Ascending aorta (tissue), 2 donors: ENCODE measurements at regions not wholly inside any gene's neighbourhood (a gene's known extent, or its start where the extent isn't known, plus 50 kb on each side); places are given as distances from the start of the nearest gene placed in this dataset.
"Not testable (repeated sequence)": the region's sequence is repeated elsewhere in the genome, so short reads cannot be mapped to it uniquely, and the experiment has no call there.

Experiments
- DNase-seq, 2 donors: peaks; one replicate each; pipeline ENCODE4 v3.0.0-alpha.2; 2019; ENCODE audit warnings: low spot score in 2 of 2
- H3K27ac ChIP-seq, 2 donors: fragments of 200-600 bp; sonication (generic); one replicate each; pipeline ENCODE4 v1.5.1; 2016 to 2017; ENCODE audit warnings: mild to moderate bottlenecking in 1 of 2
- H3K27me3 ChIP-seq: fragments of 200-600 bp; sonication (generic); one replicate; pipeline ENCODE4 v1.5.1; 2017
- H3K36me3 ChIP-seq, 2 donors: fragments of 200-600 bp; sonication (generic); one replicate each; pipeline ENCODE4 v1.5.1; 2016
- H3K4me1 ChIP-seq, 2 donors: fragments of 200-600 bp; sonication (generic); one replicate each; pipeline ENCODE4 v1.5.1; 2016 to 2017; ENCODE audit warnings: mild to moderate bottlenecking in 1 of 2
- H3K4me3 ChIP-seq, 2 donors: fragments of 200-600 bp; sonication (generic); one replicate each; pipeline ENCODE4 v1.5.1; 2016 to 2017; ENCODE audit warnings: mild to moderate bottlenecking in 1 of 2
- H3K9me3 ChIP-seq, 2 donors: fragments of 200-600 bp; sonication (generic); one replicate each; pipeline ENCODE4 v1.5.1; 2016
- CTCF ChIP-seq, 3 experiments: fragments of 200-600 bp in 2 of 3; fragments of 450-650 bp in 1 of 3; sonication (generic) in 2 of 3; IDR thresholded peaks; one replicate each; pipeline ENCODE4 v1.5.1; 2016 to 2019; ENCODE audit warnings: antibody characterized with exemption in 3 of 3, mild to moderate bottlenecking in 1 of 3, moderate library complexity in 1 of 3
- intact Hi-C: fragments of 100-400 bp; cut with DNase I; formaldehyde crosslinking; loops from one replicate; pipeline ENCODE4 v1.15.1; 2023

DNA sequence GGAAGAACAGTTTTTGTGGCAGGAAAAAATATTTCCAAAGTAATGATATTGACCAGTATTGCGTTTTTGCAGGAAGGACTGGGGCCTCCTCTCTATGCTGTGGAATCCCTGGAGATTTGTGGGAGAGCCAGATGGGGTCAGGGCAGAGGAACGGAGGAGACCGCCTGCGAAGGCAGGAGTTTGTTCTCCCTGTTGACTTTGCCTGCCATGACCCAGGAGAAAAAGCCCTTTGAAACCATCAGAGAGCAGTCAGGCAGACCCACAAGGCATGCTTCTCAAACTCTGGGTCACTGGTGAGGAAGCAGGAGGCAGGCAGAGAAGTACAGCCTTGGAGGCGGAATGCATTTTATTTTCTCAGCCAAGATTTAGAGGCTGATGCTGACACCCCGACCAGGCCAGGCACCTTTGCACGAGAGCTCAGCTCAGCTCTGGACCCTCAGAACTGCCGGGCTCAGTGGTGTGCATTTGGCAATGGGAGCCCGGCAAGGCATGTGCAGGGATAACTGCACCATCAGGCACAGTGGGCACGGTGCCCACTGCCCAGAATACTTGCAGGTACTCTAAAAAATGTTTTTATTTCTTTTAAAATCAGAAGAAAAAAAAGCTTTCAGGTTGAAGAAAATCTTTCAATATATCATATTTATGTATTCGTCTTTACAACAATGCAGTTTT is 410.4 kb downstream of the RPS24 start:
- H3K4me3 ChIP-seq: no peak overlapping the region
- H3K36me3 ChIP-seq: no peaks in the 10 kb centered on the region
- peak in 1 of 2 donors; percentile 54 for DNase-seq
- no peak for TF ChIP-seq CTCF (IDR thresholded peaks at IDR 0.05)
- intact Hi-C loops: no loop called here
- no peaks in the 10 kb centered on the region for H3K9me3 ChIP-seq
- H3K4me1 ChIP-seq: peaks cover 0 to 2% of the 10 kb centered on the region in 2 donors
- H3K27ac ChIP-seq: no peak overlapping the region
- no peaks in the 10 kb centered on the region for H3K27me3 ChIP-seq

DNA sequence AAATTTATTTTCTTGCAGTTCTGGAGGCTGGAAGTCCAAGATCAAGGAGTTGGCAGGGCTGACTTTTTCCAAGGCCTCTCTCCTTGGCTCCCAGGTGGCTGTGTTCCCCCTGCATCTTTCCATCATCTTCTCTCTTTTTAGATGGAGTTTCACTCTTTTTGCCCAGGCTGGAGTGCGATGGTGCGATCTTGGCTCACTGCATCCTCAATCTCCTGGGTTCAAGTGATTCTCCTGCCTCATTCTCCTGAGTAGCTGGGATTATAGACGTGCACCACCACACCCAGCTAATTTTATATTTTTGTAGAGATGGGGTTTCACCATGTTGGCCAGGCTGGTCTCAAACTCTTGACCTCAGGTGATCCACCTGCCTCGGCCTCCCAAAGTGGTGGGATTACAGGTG is 411.1 kb downstream of the RPS24 start:
- DNase-seq: peak in 1 of 2 donors; percentile 3
- H3K4me3 ChIP-seq, intact Hi-C loops, H3K27ac ChIP-seq, H3K27me3 ChIP-seq, H3K36me3 ChIP-seq, H3K9me3 ChIP-seq, H3K4me1 ChIP-seq: not testable (repeated sequence)

- no peaks in the 10 kb centered on the region for H3K27me3 ChIP-seq
- no peak for DNase-seq
- no peak for TF ChIP-seq CTCF (IDR thresholded peaks at IDR 0.05)
- H3K27ac ChIP-seq: no peak overlapping the region
- no peaks in the 10 kb centered on the region for H3K36me3 ChIP-seq
- no peaks in the 10 kb centered on the region for H3K9me3 ChIP-seq
- H3K4me3 ChIP-seq: no peak overlapping the region
- H3K4me1 ChIP-seq: peaks cover 0 to 2% of the 10 kb centered on the region in 2 donors
- intact Hi-C loops: no loop called here
Measured at GRCh38 chr10:78445308-78445707, 411.6 kb downstream of the RPS24 start.

- no peaks in the 10 kb centered on the region for H3K36me3 ChIP-seq
- H3K4me3 ChIP-seq: no peak overlapping the region
- DNase-seq: peak in 1 of 2 donors; percentile 33
- no peak overlapping the region for H3K27ac ChIP-seq
- intact Hi-C loops: no loop called here
- no peaks in the 10 kb centered on the region for H3K9me3 ChIP-seq
- no peaks in the 10 kb centered on the region for H3K27me3 ChIP-seq
- H3K4me1 ChIP-seq: no peaks in the 10 kb centered on the region
- TF ChIP-seq CTCF (IDR thresholded peaks at IDR 0.05): no peak
Measured at GRCh38 chr10:78448470-78448869, 414.8 kb downstream of the RPS24 start.

DNA sequence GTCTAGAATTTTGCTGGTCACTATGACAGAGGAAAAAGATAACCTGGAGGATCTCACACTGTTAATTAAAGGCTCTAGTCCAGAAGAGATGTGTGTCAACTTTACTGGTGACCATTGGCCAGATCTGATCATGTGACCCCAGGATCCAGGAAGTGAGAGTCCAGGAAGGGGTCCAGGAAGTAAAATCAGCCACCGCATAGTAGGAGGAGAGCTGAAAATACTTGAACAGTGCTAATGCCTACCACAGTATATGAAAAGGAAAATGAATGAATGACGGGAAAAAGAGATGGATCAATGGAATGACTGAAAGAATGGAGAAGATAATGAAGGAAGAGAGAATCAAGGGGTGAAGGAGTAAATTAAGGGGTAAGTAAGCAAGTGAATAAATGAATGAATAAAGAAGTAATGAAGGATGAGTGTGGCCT is 415.3 kb downstream of the RPS24 start:
- Histone ChIP-seq H3K9me3 (no peaks in the 10 kb centered on the region), H3K27me3 (no peaks in the 10 kb centered on the region), H3K4me3 (no peak overlapping the region), H3K36me3 (no peaks in the 10 kb centered on the region), H3K4me1 (no peaks in the 10 kb centered on the region), H3K27ac (no peak overlapping the region)
- DNase-seq: peak in 1 of 2 donors; percentile 38
- intact Hi-C loops: no loop called here
- TF ChIP-seq CTCF (IDR thresholded peaks at IDR 0.05): no peak

DNA sequence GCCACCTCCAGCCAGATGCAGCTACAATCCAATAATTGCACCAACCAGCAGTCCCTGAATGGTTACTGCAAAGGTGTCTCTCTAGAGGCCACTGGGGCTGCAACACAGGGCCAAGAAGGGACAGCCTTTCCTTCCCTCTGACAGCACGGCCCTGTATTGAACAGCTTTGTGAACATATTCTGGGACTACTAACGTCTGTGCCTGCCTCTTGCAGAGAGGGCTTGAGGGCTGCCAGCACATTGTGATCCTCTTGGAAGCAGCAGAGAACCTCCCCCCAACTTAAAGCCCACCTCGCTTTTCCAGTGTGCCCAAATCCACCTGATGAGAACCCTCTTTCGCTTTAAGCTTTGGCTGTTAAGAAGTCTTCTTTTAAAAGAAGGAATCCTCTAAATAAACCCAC is 415.9 kb downstream of the RPS24 start:
- H3K27me3 ChIP-seq: no peaks in the 10 kb centered on the region
- no peak for TF ChIP-seq CTCF (IDR thresholded peaks at IDR 0.05)
- DNase-seq: peak in 1 of 2 donors; percentile 33
- no peaks in the 10 kb centered on the region for H3K36me3 ChIP-seq
- H3K4me3 ChIP-seq: no peak overlapping the region
- intact Hi-C loops: no loop called here
- no peaks in the 10 kb centered on the region for H3K4me1 ChIP-seq
- no peaks in the 10 kb centered on the region for H3K9me3 ChIP-seq
- H3K27ac ChIP-seq: no peak overlapping the region
